Psoas muscle (tissue), 7 donors: ENCODE measurements at regions not wholly inside any gene's neighbourhood (a gene's known extent, or its start where the extent isn't known, plus 50 kb on each side); places are given as distances from the start of the nearest gene placed in this dataset.

Source experiments
- ATAC-seq, 4 donors: fragments of 200-7000 bp; cut with Tn5 transposase; one replicate each; pipeline ENCODE4 v1.9.1; 2020; ENCODE audit warnings: moderate library complexity in 3 of 4, mild to moderate bottlenecking in 2 of 4
- DNase-seq, 2 donors: peaks; one replicate each; pipeline ENCODE4 v3.0.0-alpha.2; 2020
- H3K27ac ChIP-seq: fragments of 200-600 bp; one replicate; pipeline ENCODE4 v1.8.0; 2022
- H3K27me3 ChIP-seq, 3 donors: fragments of 200-600 bp in 1 of 3; one replicate each; pipeline versions ENCODE4 v1.6.1 to v1.8.0; 2013 to 2022; ENCODE audit warnings: low read length in 2 of 3, mild to moderate bottlenecking in 2 of 3, moderate library complexity in 1 of 3; ENCODE audit not compliant: insufficient read depth in 3 of 3
- H3K36me3 ChIP-seq, 2 donors: fragments of 200-600 bp in 1 of 2; one replicate each; pipeline versions ENCODE4 v1.6.1 to v1.8.0; 2013 to 2022; ENCODE audit warnings: low read depth in 1 of 2, mild to moderate bottlenecking in 1 of 2, moderate library complexity in 1 of 2; ENCODE audit not compliant: insufficient read depth in 1 of 2
- H3K4me1 ChIP-seq: fragments of 200-600 bp; one replicate; pipeline ENCODE4 v1.8.0; 2022
- H3K4me3 ChIP-seq: fragments of 200-600 bp; one replicate; pipeline ENCODE4 v1.8.0; 2022; ENCODE audit warnings: mild to moderate bottlenecking
- H3K9me3 ChIP-seq: fragments of 200-600 bp; one replicate; pipeline ENCODE4 v1.8.0; 2022
- WGBS, 3 donors: extraction: QIAGEN DNeasy Blood & Tissue Kit; methylation state at CpG; one replicate each; pipeline versions ENCODE4 v1.1.6 to v1.1.7; 2013; 5-methylcytosine and 5-hydroxymethylcytosine counted together
- intact Hi-C, 2 donors: fragments of 100-400 bp; cut with DNase I; formaldehyde crosslinking; loops; one replicate each; pipeline versions ENCODE4 v1.11.0 to v1.14.2; 2022
- TF ChIP-seq, protein P1 (sequence below): fragments of 200-600 bp; IDR thresholded peaks from one replicate; pipeline ENCODE4 v1.8.0; 2022; ENCODE audit warnings: antibody characterized with exemption
- donor health status: healthy with polysubstance abuse.
- donor health status: DM: no; HTN: no; CAD: no; lungs with moderate emphysema.
- donor health status: Bipolar disorder and iron deficiency.
- donor health status: healthy.
- donor health status: DM: yes; HTN: yes; CAD: no.
- donor health status: DM: no; HTN: no; CAD: no.
- donor health status: DM: yes; HTN: yes; CAD: no.

DNA sequence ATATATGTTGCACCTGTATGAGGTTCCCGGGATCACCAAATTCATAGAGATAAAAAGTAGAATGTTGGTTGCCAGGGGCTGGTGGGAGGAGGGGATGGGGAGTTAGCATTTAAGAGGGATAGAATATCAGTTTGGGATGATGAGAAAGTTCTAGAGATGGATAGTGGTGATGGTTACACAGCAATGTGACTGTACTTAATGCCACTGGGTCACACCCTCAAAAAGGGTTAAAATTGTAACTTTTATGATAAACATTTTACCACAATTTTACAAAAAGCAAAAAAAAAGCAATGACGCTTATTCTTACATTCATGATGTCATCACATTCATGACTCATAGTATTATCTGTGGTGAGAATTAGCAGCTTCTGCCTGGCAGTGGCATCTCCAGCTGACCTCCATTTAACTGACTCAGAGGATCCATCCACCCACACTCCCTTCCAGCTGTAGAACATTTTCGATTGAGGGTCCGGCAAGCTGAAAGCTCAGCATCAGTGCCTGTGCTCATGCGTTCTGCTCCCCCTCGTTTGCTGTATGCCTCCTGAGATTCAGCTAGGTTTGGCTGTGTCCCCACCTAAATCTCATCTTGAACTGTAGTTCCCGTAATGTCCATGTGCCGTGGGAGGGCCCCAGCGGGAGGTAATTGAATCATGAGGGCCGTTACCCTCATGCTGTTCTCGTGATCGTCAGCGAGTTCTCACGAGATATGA is 64.8 kb upstream of the TMEM260 start:
- WGBS, 3 donors, result 52 to 54% (median 54%) methylated on average over 14 of the region's 14 CpGs
- intact Hi-C loops, result no loop called here
- TF ChIP-seq, protein P1, sequence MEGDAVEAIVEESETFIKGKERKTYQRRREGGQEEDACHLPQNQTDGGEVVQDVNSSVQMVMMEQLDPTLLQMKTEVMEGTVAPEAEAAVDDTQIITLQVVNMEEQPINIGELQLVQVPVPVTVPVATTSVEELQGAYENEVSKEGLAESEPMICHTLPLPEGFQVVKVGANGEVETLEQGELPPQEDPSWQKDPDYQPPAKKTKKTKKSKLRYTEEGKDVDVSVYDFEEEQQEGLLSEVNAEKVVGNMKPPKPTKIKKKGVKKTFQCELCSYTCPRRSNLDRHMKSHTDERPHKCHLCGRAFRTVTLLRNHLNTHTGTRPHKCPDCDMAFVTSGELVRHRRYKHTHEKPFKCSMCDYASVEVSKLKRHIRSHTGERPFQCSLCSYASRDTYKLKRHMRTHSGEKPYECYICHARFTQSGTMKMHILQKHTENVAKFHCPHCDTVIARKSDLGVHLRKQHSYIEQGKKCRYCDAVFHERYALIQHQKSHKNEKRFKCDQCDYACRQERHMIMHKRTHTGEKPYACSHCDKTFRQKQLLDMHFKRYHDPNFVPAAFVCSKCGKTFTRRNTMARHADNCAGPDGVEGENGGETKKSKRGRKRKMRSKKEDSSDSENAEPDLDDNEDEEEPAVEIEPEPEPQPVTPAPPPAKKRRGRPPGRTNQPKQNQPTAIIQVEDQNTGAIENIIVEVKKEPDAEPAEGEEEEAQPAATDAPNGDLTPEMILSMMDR, result no peak
- Histone ChIP-seq H3K36me3 (no peaks in the 10 kb centered on the region), H3K27ac (no peak overlapping the region), H3K4me1 (no peaks in the 10 kb centered on the region), H3K27me3 (peaks cover 0 to 5% (median 0%) of the 10 kb centered on the region in 3 donors), H3K4me3 (no peak overlapping the region), H3K9me3 (no peaks in the 10 kb centered on the region)
- no peak for ATAC-seq
- DNase-seq, result no peak

DNA sequence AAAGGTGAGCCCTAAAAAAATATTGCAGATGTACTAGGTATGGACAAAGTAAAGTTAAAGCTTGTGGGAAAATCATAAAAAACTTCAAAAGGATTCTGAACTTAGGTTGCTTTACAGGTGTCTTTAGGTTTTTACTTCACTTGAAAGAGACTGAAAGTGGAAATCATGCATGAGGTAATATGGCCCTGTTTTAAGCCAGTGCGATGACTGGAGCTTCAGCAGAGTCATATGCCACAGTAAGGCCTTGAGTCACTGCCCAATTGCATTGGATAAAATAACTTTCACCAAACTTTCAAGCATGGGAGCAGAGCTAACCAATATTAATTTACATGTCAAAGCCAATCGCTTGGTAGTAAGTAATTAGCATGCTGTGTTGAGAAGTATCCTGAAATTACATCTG is 63.9 kb upstream of the TMEM260 start:
- no peaks in the 10 kb centered on the region for H3K36me3 ChIP-seq
- H3K27me3 ChIP-seq, result peaks cover 0 to 5% (median 0%) of the 10 kb centered on the region in 3 donors
- DNase-seq, result no peak
- H3K27ac ChIP-seq, result no peak overlapping the region
- no peak for ATAC-seq
- no peaks in the 10 kb centered on the region for H3K4me1 ChIP-seq
- H3K4me3 ChIP-seq, result no peak overlapping the region
- WGBS, 3 donors, result 85 to 90% (median 87%) methylated on average over 2 of the region's 2 CpGs
- intact Hi-C loops, result no loop called here
- TF ChIP-seq, protein P1, result no peak
- no peaks in the 10 kb centered on the region for H3K9me3 ChIP-seq

DNA sequence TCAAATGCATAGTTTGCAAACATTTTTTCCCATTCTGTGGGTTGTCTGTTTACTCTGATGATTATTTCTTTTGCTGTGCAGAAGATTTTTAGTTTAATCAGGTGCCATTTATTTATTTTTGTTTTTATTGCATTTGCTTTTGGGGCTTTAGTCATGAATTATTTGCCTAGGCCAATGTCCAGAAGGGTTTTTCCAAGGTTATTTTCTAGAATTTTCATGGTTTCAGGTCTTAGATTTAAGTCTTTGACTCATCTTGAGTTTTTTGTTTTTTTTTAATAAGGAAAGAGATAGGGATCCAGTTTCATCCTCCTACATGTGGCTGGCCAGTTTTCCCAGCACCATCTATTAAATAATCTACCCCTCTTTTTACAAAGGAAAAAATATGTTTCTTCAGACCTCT is 57.2 kb upstream of the TMEM260 start:
- no peaks in the 10 kb centered on the region for H3K4me1 ChIP-seq
- no peak overlapping the region for H3K27ac ChIP-seq
- H3K9me3 ChIP-seq, result no peaks in the 10 kb centered on the region
- no peaks in the 10 kb centered on the region for H3K36me3 ChIP-seq
- TF ChIP-seq, protein P1, result no peak
- ATAC-seq, result no peak
- H3K4me3 ChIP-seq, result no peak overlapping the region
- DNase-seq, result no peak
- intact Hi-C loops, result no loop called here
- H3K27me3 ChIP-seq, result peaks cover 0 to 24% (median 3%) of the 10 kb centered on the region in 3 donors

DNA sequence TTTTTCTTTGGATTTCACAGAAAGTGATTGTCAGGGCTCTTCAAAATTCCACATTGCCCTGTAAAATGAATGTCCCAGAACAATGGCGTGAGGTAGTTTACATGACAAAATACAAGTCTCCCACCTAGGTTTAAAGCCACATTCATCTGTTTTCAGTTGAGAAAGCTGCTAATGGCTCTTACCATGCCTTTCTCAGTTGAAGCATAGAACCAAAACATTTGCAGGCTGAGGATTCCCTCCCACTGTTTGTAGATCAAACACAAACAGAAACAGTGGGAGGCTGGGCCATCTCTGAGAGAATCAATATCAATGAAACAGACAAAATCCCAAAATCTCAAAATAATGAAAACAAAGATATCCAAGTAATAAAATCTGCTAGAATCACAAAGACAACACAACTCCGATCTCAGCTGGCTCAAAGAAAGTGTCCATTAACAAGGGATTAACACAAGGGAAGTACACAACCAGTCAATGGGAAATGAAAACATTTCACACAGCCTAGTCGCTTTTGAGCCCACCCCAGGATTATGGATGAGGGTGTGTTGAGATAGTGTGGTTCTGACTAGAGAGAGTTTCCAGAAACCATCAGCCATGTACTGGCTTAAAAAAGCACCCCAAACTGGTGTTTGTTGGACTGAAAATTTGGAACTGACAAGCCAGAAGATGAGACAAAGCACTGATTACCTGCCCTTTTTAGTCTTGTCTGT is 54.5 kb upstream of the TMEM260 start:
- Histone ChIP-seq H3K9me3 (no peaks in the 10 kb centered on the region), H3K27ac (no peak overlapping the region), H3K4me1 (no peaks in the 10 kb centered on the region), H3K36me3 (no peaks in the 10 kb centered on the region), H3K27me3 (peaks cover 0 to 19% (median 3%) of the 10 kb centered on the region in 3 donors), H3K4me3 (no peak overlapping the region)
- intact Hi-C loops, result no loop called here
- TF ChIP-seq, protein P1, result no peak
- ATAC-seq (no peak), DNase-seq (no peak)
- 33 to 38% (median 36%) methylated on average over 3 of the region's 3 CpGs for WGBS, 3 donors
